ENCODE measurements at regions not wholly inside any gene's neighbourhood (a gene's known extent, or its start where the extent isn't known, plus 50 kb on each side); places are given as distances from the start of the nearest gene placed in this dataset.

- Histone ChIP-seq H2BK15ac (ENCODE audit: low read depth, low read length) (no peak overlapping the region), H4K91ac (ENCODE audit: insufficient read depth, low read depth, low read length) (no peak overlapping the region), H2AFZ (replicated peaks; ENCODE audit: low read length, poor library complexity) (no peak overlapping the region), H4K8ac (ENCODE audit: low read depth in 2 of 2, low read length in 2 of 2) (no peak overlapping the region), H3K9me3 (ENCODE audit: control insufficient read depth, insufficient read depth, low read length) (peaks cover 3% of the 10 kb centered on the region; the same call in 1 of the 2 replicates), H3K18ac (ENCODE audit: low read depth, low read length) (no peak overlapping the region), H4K5ac (ENCODE audit: low read depth, low read length) (no peak overlapping the region), H3K27ac (ENCODE audit: insufficient read depth, low read length) (no peak overlapping the region), H2BK120ac (ENCODE audit: low read depth, low read length) (no peak overlapping the region), H3K9ac (ENCODE audit: low read depth, low read length) (no peak overlapping the region), H3K14ac (replicated peaks; ENCODE audit: low read depth, low read length) (no peak overlapping the region), H2AK5ac (ENCODE audit: low read depth, low read length) (no peak overlapping the region), H3K4ac (ENCODE audit: low read depth, low read length) (no peak overlapping the region), H3K56ac (ENCODE audit: extremely low read depth, insufficient read depth, low read length) (no peak overlapping the region), H3K4me3 (ENCODE audit: insufficient read depth, low read depth, low read length) (no peak overlapping the region), H3K4me1 (ENCODE audit: control insufficient read depth, insufficient read depth, low read length) (no peaks in the 10 kb centered on the region), H3K79me1 (ENCODE audit: low read depth in 1 of 2, low read length in 2 of 2) (no peaks in the 10 kb centered on the region), H3K36me3 (ENCODE audit: control insufficient read depth, insufficient read depth, low read length) (no peaks in the 10 kb centered on the region), H2BK5ac (ENCODE audit: low read depth, low read length, poor library complexity, severe bottlenecking) (no peak overlapping the region), H3K4me2 (ENCODE audit: low read depth, low read length) (no peak overlapping the region), H2BK20ac (ENCODE audit: low read depth, low read length) (no peak overlapping the region), H2AK9ac (replicated peaks; ENCODE audit: low read depth, low read length, poor library complexity) (no peak overlapping the region), H3K23ac (ENCODE audit: low read depth, low read length) (no peak overlapping the region), H3K9me1 (ENCODE audit: insufficient read depth, low read length) (no peaks in the 10 kb centered on the region), H4K20me1 (ENCODE audit: insufficient read depth, low read length) (no peaks in the 10 kb centered on the region), H3K27me3 (ENCODE audit: control insufficient read depth, insufficient read depth, low read length) (no peaks in the 10 kb centered on the region)
- in situ Hi-C loops (cut with MboI; ENCODE audit: low sequenced_read_pairs), result no loop called here
- no peak for TF ChIP-seq POLR2A (IDR thresholded peaks at IDR 0.05; ENCODE audit: low read depth, low read length)
- TF ChIP-seq FOS (IDR thresholded peaks at IDR 0.05; ENCODE audit: low read depth, low read length), result no peak
- no peak for TF ChIP-seq ELK1 (IDR thresholded peaks at IDR 0.05; ENCODE audit: borderline replicate concordance, low read depth, low read length)
- TF ChIP-seq MXI1 (IDR thresholded peaks at IDR 0.05; ENCODE audit: borderline replicate concordance, low read depth, low read length), result no peak
- no peak for TF ChIP-seq NFE2L2 (IDR thresholded peaks at IDR 0.05; ENCODE audit: low read depth, low read length)
- TF ChIP-seq RCOR1 (IDR thresholded peaks at IDR 0.05; ENCODE audit: insufficient replicate concordance, low read length), result no peak
- TF ChIP-seq SMC3 (IDR thresholded peaks at IDR 0.05; ENCODE audit: low read depth, low read length), result no peak
- TF ChIP-seq CTCF (conservative IDR thresholded peaks at IDR 0.05; ENCODE audit: low read depth, low read length), result no peak
- no peak for TF ChIP-seq CHD1 (IDR thresholded peaks at IDR 0.05; ENCODE audit: low read depth, low read length)
- TF ChIP-seq MAZ (IDR thresholded peaks at IDR 0.05; ENCODE audit: borderline replicate concordance, low read depth, low read length), result no peak
- no peak for TF ChIP-seq RAD21 (IDR thresholded peaks at IDR 0.05; ENCODE audit: low read length)
- TF ChIP-seq RFX5 (IDR thresholded peaks at IDR 0.05; ENCODE audit: low read depth, low read length), result no peak
- TF ChIP-seq BHLHE40 (IDR thresholded peaks at IDR 0.05; ENCODE audit: low read depth, low read length), result no peak
- no peak for TF ChIP-seq CEBPB (IDR thresholded peaks at IDR 0.05; ENCODE audit: low read depth, low read length)
- TF ChIP-seq MAFK (IDR thresholded peaks at IDR 0.05; ENCODE audit: low read depth, low read length), result no peak
- TF ChIP-seq USF2 (IDR thresholded peaks at IDR 0.05; ENCODE audit: low read depth, low read length), result no peak
- ChIA-PET CTCF (no interaction called here), POLR2A (ENCODE audit: unreplicated experiment) (no interaction called here)
- intact Hi-C loops (cut with micrococcal nuclease), result no loop called here
- DNase-seq (no peak), ATAC-seq (ENCODE audit: low read depth) (no peak)
- no CpG with 5 or more reads among the region's 1 CpG for WGBS, 2 experiments (ENCODE audit: extremely low coverage in 2 of 2, insufficient read length in 1 of 2)
- dilution Hi-C loops (cut with HindIII; ENCODE audit: low sequenced_read_pairs, unreplicated experiment), result no loop called here
- no TSS peak for BruUV-seq (replicated peaks)
Measured at GRCh38 chr17:33952425-33952824, 302.7 kb upstream of the CCL2 start.

Data from IMR-90 (cell line).